Stimulated activated CD4-positive, alpha-beta T cell treated with anti-CD3 and anti-CD28 coated beads, Interleukin-4, amount 100 ng/mL, for 1 hour (primary cell): ENCODE measurements at regions not wholly inside any gene's neighbourhood (a gene's known extent, or its start where the extent isn't known, plus 50 kb on each side); places are given as distances from the start of the nearest gene placed in this dataset.
"Not testable (repeated sequence)": the region's sequence is repeated elsewhere in the genome, so short reads cannot be mapped to it uniquely, and the experiment has no call there.

Experiments
- DNase-seq: peaks from one replicate; pipeline ENCODE4 v3.0.0-alpha.2; 2020

DNA sequence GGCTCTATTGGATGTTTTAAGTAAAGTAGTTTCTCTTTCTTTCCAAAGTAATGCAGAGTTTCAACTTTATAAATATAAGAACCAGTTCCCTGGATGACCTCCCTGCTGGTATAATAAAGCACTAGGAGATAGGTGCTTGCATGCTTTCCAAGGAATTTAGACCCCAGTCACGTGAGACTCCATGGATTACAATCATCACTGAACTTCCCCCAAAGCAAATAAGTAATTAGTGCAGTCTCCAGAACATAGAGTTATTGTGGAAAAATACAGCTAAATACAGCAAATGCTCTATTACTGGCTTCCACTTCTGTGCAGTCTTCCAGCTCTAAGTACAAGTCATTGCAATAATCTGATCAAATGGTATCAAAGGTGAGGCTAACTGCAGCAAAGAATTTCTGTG is 220.2 kb upstream of the STEAP1 start:
- no peak for DNase-seq

DNA sequence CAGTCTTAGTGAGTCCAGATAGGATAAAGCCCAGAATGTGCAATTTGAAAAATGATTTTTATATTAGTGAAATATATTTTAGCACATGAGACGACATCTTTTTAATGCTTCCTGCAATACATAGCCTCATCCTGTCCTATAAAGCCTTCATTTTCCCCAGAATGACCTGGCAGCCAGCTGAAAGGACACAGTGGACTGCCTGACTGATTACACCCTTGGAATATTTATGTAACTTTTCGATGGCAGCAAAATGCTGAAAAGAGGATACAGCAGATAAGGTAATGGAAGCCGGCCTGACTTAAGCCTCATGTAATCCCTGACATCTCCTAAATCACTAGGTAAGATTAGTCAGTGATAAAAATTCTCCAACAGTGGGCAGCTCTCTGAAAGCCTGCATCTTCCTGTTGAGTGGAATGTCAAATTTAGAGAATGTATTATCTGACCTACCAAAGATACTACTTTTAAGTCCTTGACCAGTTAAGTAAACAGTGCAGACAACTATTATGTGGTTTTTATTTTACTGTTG is 210.7 kb upstream of the STEAP1 start:
- DNase-seq, result no peak

DNA sequence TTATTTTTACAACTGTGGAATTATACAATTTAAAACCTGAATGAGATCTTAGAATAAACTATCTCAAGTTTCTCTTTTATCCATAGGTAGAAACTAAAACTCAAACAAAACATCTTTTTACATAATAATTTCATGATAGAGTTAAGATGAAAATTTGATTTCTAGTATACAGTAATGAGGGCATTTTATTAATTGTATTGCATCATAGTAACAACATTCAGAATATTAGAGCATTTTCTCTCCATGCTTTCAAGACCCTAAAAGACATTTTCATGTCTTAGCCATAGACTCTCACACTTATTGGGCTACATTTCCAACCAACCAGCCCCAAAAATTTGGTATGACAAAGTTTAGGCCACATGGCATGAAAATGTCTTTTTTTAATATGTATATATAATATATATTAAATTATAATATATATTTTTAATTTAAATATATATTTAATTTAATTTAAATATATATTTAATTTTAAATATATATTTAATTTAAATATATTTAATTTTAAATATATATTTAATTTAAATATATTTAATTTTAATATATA is 195.7 kb upstream of the STEAP1 start:
- DNase-seq, result no peak

DNA sequence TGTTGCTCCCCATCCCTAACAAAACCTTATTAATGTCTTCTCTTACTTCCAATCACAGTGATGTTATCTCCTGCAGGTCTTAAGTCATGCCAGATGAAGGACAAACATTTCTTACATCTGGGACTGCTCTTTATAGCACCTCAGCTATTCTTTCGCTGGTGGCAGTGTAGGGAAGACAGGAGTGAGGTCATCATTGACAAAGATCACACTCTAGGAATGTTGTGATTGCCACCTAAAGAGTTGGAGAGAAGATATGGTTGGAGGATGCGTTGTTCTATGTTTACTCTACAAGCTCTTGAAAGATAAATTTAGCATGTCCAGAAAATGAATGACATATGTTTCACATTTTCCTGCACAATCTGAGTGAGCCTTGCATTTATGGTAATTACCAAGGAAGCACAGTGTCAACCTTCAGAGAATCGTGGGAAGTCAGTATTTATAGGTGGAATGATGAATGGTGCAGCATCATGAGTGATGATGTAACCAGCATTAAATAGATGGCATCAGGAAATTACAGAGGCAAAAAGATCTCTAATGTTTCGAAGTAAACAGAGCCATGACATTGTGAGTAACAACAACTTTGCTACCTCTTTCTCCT is 188.1 kb upstream of the STEAP1 start:
- DNase-seq, result no peak

DNA sequence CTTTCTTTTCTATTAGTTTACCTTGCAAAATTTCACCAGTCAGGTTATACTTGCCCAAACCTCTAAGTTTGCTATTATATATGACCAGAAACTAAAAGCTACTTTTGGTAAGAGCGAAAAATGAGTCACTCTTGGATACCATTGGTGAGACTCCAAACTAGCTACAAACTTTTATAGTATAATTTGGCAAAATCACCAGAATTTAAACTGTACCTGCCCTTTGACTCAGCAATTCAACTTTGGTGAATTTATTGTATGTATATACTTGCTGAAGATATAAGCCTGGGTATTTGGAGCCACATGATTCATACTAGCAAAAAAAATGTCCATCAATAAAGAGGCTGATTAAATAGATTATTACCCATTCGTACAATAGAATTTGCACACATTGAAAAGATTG is 178.7 kb upstream of the STEAP1 start:
- no peak for DNase-seq

DNA sequence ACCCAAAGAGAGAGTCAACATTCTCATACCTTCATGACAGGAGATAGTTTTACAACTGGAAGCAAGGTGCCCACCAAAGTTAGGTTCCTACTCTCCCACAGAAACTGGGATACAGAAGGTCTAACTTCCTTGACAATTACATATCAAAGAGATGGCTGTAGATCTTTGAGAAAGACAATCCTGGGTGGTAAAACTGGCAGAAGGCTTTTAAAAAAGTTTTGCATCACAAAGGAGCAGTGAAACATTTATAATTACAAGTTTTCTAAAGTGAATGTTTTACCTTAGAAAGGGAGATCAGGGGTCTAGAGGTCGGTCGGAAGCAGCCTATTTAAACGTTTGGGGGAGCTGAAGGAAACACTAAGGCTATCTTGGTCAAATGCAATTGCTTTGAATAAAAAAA is 166.6 kb upstream of the STEAP1 start:
- DNase-seq, result no peak

DNA sequence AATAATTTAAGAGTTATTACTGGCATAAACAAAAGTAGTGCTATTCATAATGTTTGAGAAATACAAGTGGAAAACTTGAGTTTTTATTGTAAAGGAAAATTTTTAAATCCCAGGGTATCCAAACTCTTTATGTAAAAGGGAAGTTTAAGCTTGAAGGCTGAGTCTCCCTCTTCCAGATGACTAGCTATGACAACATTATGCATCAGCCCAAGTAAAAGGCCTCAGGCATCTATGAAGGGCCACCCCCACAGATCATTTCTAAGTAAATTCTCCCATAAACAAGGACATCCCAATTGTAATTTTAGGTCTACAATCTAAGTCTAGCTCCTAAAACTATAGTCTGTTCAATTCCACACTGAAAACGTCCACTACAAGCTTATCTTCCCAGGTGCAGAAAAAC is 166.2 kb upstream of the STEAP1 start:
- DNase-seq, result no peak

DNA sequence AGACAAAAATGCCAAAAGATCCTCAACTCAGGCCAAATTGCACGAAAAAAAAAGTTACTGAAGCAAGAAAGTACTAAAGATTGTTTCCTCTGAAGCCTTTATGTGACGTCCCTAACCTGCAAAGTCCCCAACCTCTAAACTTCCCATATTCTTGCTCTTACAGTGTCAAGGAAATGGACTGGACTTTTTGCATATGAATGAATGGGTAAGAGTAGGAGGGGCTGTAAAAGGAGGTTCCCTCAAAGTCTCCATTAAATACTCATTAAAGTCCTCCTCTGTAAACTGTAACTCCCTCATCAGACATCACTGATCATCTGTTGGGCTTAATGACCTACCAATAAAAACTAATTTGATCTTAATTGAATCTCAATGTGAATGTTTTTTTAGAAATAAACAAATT is 164.8 kb upstream of the STEAP1 start:
- no peak for DNase-seq

DNA sequence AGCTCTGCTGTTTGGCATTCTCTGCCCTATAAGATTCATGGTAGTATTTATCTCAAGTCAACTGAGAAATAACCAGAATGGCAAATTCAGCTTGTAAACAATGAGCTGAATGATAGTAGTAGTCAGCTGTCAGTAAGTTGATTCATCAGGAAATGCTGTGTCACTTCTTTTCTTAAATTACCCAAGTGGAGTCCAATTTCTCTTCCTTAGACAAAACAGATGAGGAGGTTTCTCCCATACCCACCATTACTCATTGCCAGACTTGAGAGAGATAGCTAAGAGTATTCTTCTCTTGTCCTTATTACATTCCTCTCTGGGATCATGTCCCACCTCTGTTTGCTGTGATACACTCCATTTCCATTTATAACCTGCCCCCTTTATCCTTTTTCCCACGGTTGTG is 159.8 kb upstream of the STEAP1 start:
- DNase-seq, result no peak

DNA sequence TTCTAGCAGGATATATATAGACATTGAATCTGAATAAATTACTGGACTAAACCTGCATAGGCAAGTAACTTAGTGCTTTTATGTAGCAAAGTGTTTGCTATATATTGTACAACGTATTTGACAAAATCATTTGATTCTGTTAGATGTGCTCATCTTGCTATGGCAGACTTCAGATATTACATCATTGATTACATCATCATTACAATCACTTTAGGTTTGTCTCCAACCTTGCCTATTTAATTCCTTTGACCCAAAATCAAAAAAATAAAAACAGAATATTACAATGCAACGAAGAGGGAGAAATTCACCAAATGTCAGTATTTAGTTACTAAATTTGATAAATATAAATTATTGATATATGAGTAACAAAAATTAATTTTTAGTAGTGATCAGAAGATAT is 155.7 kb upstream of the STEAP1 start:
- no peak for DNase-seq

DNA sequence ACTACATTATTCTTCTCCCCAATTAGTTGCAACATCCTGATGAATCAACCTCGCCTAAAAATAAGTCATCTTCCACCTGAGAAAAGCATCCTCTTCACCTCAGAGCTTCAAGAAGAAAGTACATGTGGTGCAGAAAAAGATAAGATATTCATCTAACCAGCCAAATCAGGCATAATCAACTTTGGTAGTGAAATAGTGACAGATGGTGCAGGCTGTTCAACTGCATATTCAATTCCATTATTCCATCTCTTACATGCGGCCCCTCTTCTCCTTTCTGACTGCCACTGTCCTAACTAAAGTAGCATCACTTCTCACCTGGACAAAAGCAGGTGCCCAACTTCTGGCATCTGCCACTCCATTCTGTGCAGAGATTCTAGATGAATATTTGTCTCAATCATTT is 148.4 kb upstream of the STEAP1 start:
- no peak for DNase-seq

DNA sequence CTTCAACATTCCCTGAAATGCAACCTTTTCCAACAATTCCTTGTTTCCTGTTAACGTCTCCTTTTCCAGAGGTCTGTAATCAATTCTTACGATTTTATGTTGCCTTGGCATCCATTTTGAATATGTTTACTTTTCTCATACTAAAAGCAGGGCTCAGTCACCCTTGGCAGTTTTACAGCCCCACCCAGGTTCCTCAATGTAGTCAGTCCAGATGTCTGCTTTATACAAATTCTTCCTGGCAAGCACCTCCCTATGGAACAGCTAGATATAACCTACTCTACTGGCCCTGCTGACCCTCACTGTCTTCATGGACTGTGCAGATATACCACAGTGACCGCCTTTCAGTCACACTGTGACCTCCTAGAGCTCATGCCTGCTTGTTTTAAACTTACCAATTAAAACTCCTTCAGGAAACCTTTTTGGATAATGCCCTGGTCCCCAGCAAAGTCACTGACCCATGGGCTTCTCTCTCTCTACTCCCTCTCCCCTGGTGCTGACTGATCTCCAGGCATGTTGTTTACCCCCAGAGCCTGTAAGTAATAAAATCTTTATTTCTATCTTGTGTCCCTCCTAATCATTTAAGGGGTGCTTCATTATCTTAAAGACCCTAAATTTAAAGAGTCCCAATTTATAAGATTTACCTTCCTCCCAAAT is 147.1 kb upstream of the STEAP1 start:
- DNase-seq, result no peak

DNA sequence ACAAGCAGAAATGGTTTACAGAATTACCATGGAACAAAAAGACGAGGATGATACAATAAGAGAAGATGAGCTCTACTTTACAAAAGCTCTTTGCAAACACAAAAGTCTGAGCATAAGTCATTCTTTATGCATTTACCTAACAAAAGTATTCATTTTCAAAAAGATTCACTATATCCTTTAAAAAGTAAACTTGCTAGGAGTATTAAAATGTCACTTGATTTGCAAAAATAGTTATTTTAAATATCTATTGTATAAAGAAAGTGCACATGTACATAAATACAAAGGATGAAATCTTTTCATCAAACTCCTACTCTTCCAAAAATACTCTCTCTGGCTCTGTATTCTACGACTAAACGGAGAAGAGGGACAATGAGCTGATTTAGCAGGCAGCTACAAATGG is 146.4 kb upstream of the STEAP1 start:
- DNase-seq, result no peak

DNA sequence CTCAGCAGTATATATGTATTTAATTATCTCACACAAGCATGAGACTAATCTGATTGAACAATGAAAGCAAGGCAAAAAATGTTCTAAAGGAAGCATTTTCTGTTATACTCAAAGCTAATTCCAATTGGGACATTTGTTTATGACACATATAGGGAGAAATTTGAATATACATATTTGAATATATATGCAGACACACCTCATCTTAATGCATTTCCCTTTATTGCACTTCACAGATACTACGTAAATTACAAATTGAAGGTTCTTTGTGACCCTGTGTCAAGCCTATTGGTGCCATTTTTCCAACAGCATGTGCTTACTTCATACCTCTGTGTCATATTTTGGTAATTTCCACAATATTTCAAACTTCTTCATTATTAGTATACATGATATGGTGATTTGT is 132.1 kb upstream of the STEAP1 start:
- DNase-seq, result no peak

DNA sequence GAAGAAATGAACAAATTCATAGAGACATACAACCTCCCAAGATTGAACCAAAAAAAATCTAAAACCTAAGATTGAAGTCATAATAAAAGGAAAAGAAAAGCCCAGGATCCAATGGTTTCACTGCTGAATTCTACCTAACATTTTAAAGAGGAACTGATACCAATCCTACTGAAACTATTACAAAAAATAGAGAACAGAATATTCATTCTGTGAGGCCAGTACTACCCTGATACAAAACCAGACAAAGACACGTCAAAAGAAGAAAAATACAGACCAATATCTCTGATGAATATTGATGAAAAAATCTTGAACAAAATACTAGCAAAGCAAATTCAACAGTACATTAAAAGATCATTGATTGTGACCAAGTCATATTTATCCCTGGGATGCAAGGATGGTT is 128.5 kb upstream of the STEAP1 start:
- no peak for DNase-seq

DNA sequence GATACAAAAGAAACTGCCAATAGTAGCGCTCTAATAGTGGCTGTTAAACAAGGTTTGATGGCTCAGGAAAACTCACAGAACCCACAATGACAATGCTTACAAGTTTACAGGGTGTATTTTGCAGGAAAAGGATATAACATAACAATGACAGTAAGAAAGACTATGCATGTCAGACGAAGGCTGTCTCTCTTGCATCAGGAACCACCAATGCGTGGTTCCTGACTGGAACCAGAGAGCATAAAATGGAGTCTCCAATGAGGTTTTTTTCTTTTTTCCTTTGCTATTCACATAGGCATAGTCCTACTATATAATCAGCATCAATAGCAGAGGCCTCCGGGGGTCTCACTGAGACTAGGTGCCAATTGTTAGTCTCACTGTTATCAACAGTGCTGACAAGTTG is 120.4 kb upstream of the STEAP1 start:
- DNase-seq, result no peak

DNA sequence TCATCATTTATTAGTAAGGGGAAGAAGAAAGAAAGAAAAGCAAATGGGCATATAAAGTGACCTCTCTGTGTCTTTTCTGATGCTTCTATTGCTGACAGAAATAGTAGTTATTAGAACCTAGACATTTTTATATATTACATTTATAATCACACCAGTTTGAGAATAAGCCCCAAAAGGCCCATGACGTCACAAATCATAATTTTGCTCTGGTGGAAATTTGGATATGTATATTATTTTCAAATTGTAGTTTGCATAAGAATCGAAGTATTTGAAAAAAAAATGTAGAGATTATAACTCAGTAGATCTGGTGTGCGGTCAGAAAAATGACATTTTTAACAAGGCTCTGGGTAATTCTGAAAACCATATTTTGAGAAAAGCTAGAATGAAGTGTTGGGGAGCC is 101.2 kb upstream of the STEAP1 start:
- DNase-seq, result no peak

DNA sequence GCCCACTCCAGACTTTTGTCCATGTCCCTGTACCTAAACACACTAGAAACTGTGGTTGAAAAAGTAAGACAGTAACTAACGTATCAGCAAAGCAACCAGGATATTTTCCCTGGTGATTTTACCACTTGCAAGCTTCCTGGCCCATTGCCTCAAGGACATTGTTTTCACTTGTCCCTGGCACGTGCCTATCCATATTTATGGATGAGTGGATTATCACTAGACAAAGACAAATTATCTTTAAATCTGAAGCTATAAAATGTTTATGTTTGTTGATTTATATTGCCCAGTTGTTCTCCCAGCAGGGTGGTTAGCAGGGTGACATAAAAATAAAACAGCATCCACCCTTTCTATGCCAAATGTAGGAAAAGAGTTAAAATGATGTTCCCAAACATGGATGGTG is 93.2 kb upstream of the STEAP1 start:
- DNase-seq, result no peak

DNA sequence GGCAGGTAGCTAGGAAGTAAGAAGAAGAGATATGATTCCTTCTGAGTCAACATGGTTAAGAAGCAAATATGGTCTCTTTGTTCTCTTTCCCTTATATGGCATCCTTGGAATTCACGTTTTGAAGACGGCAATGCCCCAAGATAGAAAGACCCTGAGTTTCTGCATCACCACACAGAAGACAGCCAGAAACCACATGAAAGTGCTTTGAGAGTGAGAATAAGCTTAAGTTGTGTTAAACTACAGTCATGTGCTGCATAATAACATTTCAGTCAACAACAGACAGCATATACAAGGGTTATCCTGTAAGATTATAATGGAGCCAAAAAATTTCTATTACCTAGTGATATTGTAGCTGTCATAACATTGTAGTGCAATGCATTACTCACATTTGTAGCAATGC is 89.9 kb upstream of the STEAP1 start:
- DNase-seq, result no peak

DNA sequence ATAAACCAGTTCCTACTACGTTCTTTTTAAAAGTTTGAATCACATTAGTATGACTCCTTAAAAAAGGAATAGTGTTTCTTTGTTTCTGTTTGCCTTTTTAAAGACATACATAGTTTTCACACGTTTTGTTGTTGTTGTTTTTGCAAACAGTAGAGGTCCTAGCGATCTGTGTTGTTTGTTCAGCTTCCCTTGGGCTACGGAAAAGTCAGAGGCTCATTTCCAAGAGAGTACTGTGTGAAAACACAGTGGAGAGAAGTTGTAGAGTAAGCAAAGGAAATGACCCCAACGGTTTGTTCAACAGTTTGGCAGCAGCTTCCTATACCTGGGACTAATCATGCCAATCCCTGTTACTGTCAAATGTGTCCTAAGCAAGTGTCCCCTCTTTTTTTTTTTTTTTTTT is 87.1 kb upstream of the STEAP1 start:
- DNase-seq, result no peak

DNA sequence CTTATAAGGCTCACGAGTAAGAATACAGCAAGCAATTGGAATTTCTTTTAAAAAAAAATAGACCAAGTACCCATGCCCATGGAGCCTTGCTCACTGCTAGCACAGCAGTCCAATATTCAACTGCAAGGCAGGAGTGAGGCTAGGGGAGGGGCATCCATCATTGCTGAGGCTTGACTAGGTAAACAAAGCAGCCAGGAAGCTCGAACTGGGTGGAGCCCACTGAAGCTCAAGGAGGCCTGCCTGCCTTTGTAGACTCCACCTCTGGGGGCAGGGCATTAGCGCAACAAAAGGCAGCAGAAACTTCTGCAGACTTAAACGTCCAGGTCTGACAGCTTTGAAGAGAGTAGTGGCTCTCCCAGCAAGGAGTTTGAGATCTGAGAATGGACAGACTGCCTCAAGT is 84.0 kb upstream of the STEAP1 start:
- not testable (repeated sequence) for DNase-seq

DNA sequence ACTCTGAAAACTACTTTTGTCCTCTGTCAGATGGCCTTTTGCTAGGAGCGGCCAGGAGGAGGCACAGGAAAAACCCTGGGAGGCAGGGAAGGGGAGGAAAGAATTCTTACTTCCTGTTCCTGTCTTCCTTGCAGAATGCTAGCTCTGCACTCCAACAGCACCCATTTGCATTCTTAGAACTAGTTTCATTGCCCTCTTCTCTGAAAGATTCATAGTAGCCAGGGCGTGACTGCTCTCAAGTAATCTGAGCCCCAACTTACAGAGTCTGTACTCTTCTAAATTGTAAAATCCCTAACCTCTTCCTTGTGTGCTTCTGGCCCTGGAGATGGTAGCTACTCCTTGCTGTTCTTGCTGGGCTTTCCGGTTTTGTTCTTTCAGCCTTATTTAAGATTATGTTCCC is 75.3 kb upstream of the STEAP1 start:
- DNase-seq, result no peak

DNA sequence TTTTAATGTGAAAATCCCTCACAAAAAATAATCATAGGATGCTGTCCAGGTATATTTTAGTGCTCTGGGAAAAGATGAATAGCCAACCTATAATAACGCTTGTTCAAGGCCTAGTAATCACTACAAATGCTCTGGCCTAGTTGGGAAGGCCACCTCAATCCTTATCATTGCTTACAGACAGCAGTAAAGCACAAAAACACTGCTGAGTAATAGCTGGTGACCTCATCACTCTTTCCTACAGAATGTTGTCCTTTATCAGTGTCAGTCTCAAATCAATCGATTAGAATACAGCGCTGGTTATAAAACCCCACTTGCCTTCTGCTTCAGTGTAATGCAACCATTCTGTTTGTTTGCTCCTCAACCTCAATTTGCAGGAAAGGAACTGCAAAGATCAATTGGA is 72.6 kb upstream of the STEAP1 start:
- no peak for DNase-seq

DNA sequence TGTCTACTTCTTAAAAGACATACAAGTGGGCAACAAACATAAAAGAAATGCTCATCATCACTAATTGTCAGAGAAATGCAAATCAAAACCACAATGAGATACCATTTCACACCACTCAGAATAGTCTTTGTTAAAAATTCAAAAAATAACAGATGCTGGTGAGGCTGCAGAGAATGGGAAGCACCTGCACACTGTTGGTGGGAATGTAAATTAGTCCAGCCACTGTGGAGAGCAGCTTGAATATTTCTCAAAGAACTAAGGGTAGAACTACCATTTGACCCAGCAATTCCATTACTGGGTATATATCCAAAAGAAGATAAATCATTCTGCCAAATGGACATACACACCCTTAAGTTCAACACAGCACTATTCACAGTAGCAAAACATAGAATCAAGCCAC is 61.8 kb upstream of the STEAP1 start:
- DNase-seq, result no peak

DNA sequence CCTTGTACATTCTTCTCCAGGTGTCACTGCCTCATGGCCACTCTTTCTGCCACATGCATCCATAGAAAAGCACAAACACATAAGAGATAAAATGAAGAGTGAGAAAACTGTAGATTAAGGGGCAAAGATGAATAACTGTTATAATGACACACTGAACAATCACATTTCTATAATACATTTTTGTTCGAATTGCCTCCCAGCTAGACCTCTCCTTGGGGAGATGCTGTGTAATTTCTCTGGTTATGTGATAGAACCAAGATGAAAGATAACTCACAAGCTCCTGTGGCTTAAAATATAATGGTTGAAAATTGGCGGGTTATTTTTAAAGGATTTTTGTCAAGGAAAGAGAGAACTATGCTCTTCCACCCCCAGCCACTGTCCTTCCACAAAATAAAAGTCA is 60.2 kb upstream of the STEAP1 start:
- DNase-seq, result no peak
